GM21528 (cell line): ENCODE measurements at regions not wholly inside any gene's neighbourhood (a gene's known extent, or its start where the extent isn't known, plus 50 kb on each side); places are given as distances from the start of the nearest gene placed in this dataset.

ENCODE experiments used
- ATAC-seq: cut with Tn5 transposase; IDR thresholded peaks from one replicate; pipeline ENCODE4 v1.9.1; 2021; ENCODE audit warnings: mild to moderate bottlenecking, moderate library complexity; ENCODE audit not compliant: unreplicated experiment, low FRiP score

DNA sequence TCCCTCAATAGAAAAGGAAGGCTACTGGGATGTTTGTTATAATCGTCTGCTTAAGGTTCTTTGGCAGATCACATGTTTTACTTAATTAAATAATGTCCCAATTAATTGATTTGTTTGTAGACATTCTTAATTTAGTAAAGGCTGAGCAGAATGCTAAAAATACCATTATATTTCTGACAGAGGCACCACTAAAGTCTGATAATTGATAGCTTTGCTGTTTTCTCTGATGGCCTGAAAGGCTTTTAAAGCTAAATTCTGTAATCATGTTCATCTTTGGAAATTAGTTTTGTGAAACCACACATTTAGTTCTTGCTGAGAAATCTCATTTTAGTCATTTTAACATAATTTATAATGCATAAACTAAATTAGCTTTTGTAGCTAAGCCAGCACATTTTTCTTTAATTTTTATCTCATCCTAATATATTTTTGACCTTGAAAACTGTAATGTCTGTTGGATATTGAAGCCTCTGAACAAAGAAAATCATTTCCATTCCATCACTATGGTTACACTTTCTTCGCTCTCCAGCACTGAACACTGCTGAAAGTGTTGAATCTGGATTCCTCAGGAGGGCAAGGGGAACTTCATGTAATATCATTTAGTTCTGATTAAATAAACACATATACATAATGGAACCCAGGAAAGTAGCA is 329.4 kb downstream of the ELAVL2 start:
- no peak for ATAC-seq

DNA sequence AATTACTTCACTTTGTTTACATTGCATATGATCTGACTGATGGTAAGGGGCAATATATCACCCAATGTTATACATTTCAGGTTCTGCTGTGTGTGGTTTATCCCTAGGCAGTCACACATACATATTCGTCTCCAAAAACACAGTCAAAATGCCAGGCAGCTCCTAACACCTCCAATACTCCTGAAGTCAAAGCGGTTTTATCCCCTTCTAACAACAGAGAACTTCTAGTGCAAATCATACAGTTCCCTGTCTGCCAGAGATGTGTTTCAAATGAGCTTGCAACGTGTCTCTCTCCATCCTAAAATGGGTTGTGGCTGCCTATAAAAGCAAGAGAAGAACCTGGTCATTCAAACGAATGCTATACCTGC is 328.9 kb downstream of the ELAVL2 start:
- ATAC-seq, result no peak

DNA sequence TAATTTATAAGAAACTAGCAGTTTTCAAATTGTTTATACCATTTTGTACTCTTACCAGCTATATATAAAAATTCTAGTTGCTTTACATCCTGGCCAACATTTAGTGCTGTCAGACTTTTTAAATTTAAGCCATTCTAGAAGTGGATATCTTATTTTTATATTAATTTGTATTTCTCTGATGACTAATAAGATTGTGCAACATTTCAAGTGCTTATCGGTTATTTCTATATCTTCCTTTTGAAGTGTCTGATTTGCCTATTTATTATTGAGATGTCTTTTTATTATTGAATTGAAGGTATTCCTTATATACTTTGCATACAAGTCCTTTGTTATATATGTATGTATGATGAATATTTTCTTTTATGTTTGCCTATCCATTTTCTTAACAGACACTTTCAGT is 324.0 kb downstream of the ELAVL2 start:
- ATAC-seq, result no peak

DNA sequence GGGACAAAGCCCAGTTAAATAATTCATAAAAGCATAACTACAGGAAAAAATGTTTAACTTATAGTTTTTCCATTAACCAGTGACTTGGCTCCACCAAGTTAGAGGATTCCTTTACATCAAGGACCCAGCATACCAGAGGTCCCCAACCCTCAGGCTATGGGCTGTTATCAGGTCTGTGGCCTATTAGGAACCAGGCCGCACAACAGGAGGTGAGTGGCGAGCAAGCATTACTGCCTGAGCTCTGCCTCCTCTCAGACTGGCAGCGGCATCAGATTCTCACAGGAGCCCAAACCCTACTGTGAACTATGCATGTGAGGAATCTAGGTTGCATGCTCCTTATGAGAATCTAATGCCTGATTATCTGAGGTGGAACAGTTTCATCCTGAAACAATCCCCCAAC is 303.1 kb downstream of the ELAVL2 start:
- ATAC-seq, result no peak

DNA sequence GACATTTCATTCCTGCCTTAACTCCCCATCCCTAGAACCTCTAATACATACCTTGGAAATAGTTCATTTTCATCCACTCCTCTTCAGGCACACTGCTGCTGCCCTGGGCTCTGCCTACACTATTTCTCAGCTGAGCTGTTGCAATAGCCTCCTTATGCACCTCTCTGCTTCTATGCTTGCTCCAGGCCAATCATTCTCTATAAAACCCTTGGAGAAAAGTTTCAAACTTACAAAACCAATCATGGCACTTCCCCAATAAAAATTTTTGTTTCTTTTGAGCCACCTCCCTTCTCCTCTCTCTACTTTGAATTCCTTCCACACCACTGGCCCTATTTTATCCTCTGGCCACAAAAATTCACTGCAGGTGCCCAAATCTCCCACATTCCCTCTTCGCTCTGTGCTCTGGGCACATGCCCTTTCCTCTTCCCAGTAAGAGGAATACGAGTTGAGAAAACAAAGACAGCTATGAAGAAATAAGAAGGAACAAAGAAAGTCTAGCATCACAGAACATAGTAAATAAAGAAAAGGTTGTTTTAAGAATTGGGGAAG is 301.4 kb downstream of the ELAVL2 start:
- ATAC-seq, result no peak

DNA sequence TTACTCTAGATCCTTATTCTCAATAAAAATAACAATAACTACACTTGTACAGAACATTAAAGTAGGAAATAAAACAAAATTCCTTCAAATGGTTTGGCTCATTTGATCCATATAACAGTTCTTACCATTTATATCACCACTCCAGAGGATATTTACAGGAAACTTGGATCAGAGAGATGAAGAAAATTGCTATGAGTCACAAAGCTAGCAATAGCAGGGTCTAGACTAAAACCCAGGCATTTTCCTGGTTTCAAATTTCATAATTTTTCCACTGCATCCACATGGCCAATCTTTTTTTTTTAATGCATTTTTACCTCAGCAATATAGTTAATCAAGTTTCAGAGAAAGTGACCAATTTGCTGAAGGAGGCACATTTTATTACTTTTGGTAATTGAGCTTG is 299.2 kb downstream of the ELAVL2 start:
- ATAC-seq, result no peak

DNA sequence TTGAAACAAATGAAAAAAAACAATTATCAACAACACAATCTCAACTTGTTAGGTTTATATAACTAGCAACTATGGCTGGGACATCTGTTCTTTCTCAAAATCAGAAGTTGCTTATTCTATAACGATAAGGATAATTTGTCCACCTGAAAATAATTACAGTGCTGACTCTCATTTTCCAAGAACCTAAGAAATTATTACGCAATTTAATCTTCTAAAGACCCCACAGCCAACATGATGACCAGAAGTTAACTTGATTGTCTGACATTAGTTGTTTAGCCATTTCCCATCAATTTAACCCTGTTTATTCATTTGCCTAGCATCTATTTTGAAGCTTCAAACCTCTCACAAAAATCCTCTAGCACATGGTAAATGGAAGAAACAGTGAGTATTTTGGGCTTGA is 293.8 kb downstream of the ELAVL2 start:
- no peak for ATAC-seq

DNA sequence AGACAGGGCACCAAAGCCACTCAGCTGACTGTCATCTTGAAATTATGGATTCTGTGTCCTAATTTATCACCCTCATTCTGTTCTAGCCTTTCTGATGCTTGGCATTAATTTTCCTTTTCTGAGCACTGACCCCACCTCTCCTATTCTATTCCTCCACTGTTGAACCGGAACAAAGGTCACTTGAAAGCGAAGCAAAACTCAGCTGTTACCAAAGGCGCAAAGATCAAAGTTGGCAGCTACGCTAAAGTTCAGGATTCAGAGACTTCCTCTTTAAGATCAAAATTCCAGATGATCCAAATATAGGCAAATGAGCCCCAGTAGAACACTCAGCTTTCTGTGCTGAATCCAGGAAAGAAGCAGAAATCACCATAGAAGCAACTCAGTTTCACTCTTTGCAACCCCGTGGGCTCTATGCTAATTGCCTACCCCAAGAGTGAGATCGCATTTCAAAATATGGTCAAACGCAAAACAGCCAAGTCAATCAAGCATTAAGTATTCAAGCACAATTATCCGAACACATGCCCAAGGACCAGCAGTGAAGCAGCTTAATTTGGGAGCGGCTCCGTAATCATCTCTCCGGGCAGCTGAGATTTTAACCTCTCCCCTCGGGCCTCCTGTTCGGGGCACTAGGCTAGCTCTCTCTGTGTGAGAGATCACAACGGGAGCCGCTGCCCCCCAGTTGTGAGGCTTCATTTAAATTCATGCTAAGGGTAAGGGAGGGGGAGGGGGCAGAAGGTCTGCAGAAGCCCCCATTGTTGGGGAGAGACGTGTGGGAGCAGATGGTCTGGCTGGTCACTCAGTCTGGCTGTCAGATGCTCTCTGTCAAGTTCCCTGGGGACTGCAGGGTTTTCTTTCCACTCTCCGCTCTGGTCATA is 288.6 kb downstream of the ELAVL2 start:
- ATAC-seq, result no peak

DNA sequence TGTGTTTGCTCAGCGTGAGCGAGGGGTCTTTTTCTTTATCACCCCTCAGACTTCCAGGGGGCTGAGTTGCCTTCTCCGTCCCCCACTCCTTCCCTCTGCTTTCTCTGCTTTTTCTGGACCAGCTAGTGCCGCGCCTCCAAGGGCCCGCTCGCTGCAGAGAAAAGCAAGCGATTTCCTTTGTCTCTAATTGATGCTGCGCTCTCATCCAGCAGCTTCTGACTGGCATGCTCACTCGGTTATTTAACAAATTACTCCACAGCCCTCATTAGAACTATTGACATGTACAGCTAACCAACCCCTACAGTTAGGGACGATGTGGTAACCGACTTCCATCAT is 288.0 kb downstream of the ELAVL2 start:
- no peak for ATAC-seq

DNA sequence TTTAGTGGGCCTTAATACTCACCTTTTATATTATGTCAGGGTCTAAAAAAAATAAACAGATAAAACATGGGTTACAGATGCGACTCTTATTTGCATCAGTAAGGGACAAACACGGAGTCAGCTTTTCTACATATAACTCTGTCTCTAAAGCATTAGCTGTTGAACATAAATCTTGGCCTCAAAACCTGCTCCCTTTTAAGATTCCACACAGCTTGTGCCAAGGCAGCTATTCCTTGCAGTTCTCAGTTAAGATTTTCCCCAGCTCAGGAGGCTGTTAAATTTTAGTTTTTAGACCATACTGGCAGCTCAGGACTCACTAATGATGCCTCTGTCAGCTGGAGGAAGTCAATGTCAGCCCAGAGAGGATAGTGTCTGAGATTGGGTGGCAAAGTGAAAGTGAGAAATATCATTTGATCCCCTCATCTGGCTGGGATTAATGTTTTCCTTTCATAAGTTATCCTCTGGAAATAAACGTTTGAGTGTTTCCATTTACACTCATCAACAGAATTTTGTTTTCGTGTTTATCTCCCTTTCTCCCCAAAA is 287.5 kb downstream of the ELAVL2 start:
- ATAC-seq, result no peak

DNA sequence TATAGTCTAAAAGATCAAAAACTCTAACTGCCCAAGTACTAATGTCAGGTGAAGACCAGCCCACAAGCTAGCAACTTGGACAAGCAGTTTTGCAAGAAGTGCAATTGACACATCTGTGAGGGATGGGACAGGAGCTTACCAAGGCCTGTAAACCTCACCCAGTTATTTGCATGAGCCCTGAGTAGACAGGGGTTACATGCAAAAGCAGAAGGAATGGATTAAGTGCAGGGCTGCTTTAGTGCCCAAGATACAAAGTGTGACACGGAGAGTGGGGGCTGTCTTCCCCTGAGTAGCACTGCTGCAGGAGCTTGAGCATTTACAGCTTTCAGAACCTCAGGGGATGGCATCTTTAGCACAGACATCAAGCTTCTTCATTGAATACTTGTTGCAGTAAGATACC is 286.7 kb downstream of the ELAVL2 start:
- ATAC-seq, result no peak

DNA sequence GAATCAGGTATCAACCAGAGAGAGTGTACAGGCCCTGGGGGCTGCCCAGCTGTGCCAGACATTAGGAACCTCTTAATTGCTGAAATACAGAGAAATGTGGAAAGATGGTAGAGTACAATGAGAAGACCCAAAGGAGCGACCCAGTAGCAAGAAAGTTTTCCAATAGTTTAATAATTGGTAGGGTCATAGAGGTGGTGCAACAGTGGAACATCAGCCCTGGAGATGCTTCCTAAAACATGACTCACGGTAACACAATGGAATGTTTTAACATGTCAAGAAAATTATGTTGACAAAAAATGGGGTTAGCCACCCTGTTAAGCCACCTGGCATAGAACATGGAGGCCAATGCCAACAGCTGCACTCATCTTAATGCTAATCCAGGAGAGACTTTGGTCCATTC is 284.1 kb downstream of the ELAVL2 start:
- no peak for ATAC-seq

DNA sequence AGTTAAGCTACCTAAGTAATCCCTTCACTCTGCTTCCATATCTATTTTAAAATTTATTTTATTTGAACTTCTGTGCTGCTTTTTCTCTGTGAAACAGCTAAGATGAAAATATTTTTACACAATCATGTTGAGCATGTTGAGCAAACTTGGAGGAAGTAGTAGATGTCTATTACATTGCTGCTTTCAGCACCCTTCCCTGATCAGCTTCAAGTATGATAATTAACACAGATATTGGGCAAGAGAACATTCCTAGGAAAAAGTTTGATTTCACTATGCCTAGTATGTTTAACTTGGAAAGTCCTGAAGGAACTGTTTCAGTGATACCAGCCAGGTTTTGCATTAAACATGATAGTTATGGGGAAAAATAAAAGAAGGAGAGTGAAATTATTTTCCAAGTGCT is 283.6 kb downstream of the ELAVL2 start:
- no peak for ATAC-seq

DNA sequence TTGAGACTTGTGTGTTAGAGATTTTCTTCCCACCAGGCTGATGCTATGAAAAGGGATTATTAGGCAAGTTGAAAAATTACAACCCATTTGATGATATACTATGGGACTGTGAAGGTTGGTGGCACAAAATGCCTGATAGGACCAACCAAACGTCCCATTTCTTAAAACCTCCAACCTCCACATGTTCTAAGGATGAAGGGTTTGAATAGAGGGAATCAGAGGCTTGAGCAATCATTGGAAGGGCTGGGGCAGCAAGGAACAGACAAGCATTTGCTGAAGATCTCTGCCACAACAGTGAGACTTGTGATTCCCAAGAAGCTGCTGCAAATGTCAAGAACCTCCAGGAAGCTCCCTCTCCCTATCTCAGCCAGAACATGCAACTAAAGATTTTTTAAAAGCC is 283.1 kb downstream of the ELAVL2 start:
- no peak for ATAC-seq

DNA sequence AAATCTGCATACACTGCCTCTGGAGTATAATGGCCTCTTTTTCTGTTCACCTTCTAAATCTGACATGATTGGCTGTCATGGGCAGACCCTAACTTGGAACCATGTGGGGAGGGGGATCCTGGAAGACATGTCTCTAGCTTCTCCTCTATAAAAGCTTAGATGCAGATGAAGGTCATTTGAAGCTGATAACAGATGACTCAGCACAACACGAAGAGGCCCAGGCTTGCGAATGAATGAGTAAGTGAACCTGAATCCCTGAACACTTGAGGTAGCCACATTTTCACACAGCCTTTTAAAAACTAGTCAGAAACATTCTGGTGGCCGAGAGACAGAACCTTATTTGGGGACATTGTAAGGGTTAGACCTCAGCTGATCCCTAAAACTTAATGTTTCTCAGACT is 282.6 kb downstream of the ELAVL2 start:
- no peak for ATAC-seq

DNA sequence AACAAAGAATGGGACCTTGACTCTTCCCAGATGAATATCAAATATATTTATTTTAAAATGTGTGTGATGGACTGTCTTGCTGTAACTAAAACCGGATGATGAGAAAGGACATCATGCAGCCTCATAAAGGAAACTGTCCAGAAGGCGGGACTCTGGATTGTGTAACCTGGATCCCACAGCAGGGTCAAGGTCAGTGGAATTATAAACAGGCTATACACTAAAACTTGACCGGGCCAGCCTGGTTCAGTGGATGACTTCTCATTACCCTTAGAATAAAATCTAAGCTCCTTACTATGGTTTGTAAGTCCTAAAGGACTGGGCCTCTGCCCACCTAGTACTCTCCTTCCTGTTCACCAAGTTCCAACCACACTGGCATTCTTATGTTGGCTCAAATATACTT is 280.3 kb downstream of the ELAVL2 start:
- ATAC-seq, result no peak

DNA sequence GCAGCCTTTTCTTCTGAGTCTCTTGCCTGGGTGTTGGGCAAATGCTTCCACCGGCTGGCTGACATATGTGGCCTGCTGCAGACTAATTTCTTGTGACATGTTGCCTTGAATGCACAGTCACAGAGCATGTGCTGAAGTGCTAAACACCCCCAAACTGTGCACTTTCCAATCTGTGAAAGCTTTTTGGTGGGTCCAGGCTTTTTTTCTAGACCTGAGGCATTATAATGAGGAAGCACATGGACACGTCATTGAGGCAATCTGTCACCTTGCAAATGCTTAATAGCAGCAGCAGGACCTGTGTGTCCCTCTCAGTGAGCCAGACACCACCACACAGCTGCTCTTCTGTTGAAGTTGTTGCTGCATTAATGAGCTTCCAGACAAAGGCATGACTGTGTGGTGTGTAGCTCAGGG is 274.7 kb downstream of the ELAVL2 start:
- no peak for ATAC-seq

DNA sequence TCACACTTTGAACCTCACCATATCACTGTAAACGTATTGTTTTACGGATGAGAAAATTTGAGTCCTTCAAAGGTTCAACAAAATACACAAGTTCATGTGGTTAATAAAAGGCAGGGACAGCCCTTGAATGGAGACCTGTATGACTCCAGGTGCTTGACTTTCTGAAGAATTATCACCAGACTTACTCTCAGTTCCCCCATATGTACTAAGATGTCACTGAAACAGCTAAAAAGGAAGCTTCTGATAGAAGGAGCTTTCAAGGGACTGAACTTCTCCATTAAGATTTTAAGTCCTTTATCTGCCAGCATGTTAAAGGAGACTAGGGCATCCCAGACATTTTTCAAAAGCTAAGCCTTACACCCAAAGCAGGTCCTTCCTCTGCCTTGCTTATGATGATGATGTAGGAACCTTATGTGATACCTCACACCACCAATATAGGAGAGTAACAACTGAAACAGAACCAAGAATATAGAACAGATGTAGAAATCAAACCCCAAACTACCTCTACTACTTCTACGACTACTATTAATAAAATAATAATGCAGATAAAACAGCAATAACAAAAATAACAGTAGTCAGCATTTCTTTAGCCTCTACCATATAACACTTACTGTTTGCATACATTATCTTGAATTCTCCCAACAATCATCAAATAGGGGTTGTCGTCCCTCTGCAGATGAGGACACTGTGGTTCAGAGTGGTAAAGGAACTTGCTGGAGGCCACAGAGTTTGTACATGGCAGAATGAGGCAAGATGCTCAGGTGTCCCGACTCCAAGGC is 273.9 kb downstream of the ELAVL2 start:
- ATAC-seq, result no peak

DNA sequence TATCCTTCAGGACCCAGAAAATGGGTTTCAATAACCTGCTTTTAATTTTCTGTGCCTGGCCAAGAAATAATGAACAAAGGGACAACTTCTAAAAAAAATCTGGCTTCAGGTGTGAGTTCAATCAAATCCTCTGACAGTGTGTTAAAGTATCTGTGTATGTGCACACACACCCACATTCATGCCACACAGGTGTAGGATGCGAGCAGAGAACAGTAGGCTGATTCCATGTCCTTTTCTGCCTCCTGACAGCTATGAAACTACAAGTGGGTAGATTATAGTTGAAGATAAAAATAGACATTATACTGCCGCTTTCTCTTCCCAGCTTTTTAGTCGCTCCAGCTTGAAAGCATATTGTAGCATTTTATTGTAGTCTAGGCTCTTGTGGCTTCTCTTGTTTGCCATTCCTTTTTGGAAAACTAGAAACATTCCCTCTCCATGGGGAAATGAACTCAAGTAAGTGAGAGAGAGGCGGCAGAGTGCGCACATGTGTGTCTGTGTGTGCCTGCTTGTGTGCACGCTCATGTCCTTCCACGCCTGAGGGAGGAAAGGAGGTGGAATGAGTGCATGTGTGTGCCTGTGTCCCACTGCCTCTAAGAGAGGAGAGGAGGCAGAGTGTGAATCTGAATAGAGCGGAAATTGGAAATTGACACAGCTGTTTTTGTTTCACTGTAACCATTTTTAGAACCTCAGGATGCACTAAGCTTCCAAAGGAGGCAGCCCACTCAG is 273.0 kb downstream of the ELAVL2 start:
- ATAC-seq, result no peak

DNA sequence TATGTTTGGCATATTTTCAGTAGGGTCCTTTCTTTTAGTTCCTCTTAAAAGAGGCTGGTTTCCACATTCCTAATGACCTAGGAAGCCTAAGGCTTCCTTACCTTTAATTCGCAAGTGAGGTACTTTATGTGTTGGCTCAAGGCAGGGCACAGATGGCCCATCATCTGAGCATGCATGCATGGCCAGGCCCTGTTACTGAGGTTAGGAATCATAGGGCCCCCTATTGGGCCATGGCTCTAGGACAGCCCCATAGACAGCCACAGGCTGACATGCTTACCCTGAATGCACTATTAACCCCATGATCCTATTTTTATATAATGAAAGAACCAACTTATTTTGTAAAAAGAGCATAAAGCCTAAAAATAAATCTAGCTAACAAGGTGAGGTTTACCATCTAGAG is 271.4 kb downstream of the ELAVL2 start:
- no peak for ATAC-seq
